ENCODE measurements at regions not wholly inside any gene's neighbourhood (a gene's known extent, or its start where the extent isn't known, plus 50 kb on each side); places are given as distances from the start of the nearest gene placed in this dataset.

- TF ChIP-seq CTCF (conservative IDR thresholded peaks at IDR 0.05; ENCODE audit: low read depth in 2 of 2) (no peak), POLR2AphosphoS5 (IDR thresholded peaks at IDR 0.05; ENCODE audit: low read depth) (no peak), EZH2 (IDR thresholded peaks at IDR 0.05; ENCODE audit: low read depth, unreplicated experiment) (no peak), EZH2phosphoT487 (IDR thresholded peaks at IDR 0.05; ENCODE audit: unreplicated experiment) (no peak), ZNF331 (CRISPR knock-in tag; IDR thresholded peaks at IDR 0.05; ENCODE audit: low read depth) (no peak), REST (IDR thresholded peaks at IDR 0.05; ENCODE audit: unreplicated experiment) (no peak), ZNF114 (CRISPR knock-in tag; IDR thresholded peaks at IDR 0.05) (no peak), NANOG (IDR thresholded peaks at IDR 0.05; ENCODE audit: borderline replicate concordance) (no peak), CREB1 (CRISPR knock-in tag; IDR thresholded peaks at IDR 0.05; ENCODE audit: low read depth) (no peak), JUNB (IDR thresholded peaks at IDR 0.05; ENCODE audit: unreplicated experiment) (no peak), STAT1 (IDR thresholded peaks at IDR 0.05; ENCODE audit: unreplicated experiment) (no peak), ZNF462 (CRISPR knock-in tag; IDR thresholded peaks at IDR 0.05) (no peak)
Observed at GRCh38 chr7:67673861-67674260, 677.2 kb downstream of the TYW1 start.
